GM06990 (cell line): ENCODE measurements at regions not wholly inside any gene's neighbourhood (a gene's known extent, or its start where the extent isn't known, plus 50 kb on each side); places are given as distances from the start of the nearest gene placed in this dataset.
A peak's percentile ranks its signal among the peaks of the same experiment; 100 is the strongest.

Source experiments
- DNase-seq: peaks from one replicate; pipeline ENCODE4 v3.0.0-alpha.2; 2011; ENCODE audit not compliant: insufficient read length; ENCODE audit errors: extremely low read depth
- H3K27me3 ChIP-seq: replicated peaks from 2 replicates; pipeline ENCODE4 v1.6.0; 2011; ENCODE audit warnings: low read length; ENCODE audit not compliant: control insufficient read depth, insufficient read depth
- H3K36me3 ChIP-seq: 2 replicates; pipeline ENCODE4 v1.5.1; 2011; ENCODE audit warnings: low read length; ENCODE audit not compliant: control insufficient read depth, insufficient read depth
- H3K4me3 ChIP-seq: replicated peaks from 2 replicates; pipeline ENCODE4 v1.5.1; 2011; ENCODE audit warnings: low read depth, mild to moderate bottlenecking, control low read depth, low read length
- CTCF ChIP-seq: IDR thresholded peaks from 2 replicates; pipeline ENCODE4 v1.5.1; 2011; ENCODE audit warnings: low read length, control low read depth, mild to moderate bottlenecking, inconsistent platforms; ENCODE audit not compliant: insufficient read depth, poor library complexity, severe bottlenecking

GRCh38 chr6:10256113-10256690 lies 158.7 kb downstream of the TFAP2A start:
- peak; percentile 59 for TF ChIP-seq CTCF
- H3K36me3 ChIP-seq: no peaks in the 10 kb centered on the region
- H3K4me3 ChIP-seq: no peak overlapping the region
- DNase-seq: no peak
- no peaks in the 10 kb centered on the region; the same call in none of the 2 replicates for H3K27me3 ChIP-seq

- H3K27me3 ChIP-seq: no peaks in the 10 kb centered on the region; the same call in none of the 2 replicates
- no peaks in the 10 kb centered on the region for H3K36me3 ChIP-seq
- no peak for DNase-seq
- no peak overlapping the region for H3K4me3 ChIP-seq
- no peak for TF ChIP-seq CTCF
These were observed 164.1 kb downstream of the TFAP2A start for GRCh38 chr6:10250655-10251220.

GRCh38 chr6:10248378-10248843 lies 166.5 kb downstream of the TFAP2A start:
- no peak for TF ChIP-seq CTCF
- Histone ChIP-seq H3K4me3 (no peak overlapping the region), H3K36me3 (no peaks in the 10 kb centered on the region), H3K27me3 (no peaks in the 10 kb centered on the region; the same call in 1 of the 2 replicates)
- no peak for DNase-seq

- H3K36me3 ChIP-seq: no peaks in the 10 kb centered on the region
- no peak for TF ChIP-seq CTCF
- no peak for DNase-seq
These were observed 177.4 kb downstream of the TFAP2A start for GRCh38 chr6:10237298-10238038.

GRCh38 chr6:10235344-10235743 lies 179.5 kb downstream of the TFAP2A start:
- DNase-seq: no peak
- Histone ChIP-seq H3K36me3 (no peaks in the 10 kb centered on the region), H3K27me3 (no peaks in the 10 kb centered on the region), H3K4me3 (no peak overlapping the region)
- TF ChIP-seq CTCF: no peak

More at GRCh38 chr6:10237298-10238038, 177.4 kb downstream of the TFAP2A start:
- Histone ChIP-seq H3K27me3 (no peaks in the 10 kb centered on the region), H3K4me3 (no peak overlapping the region)
